Activated naive CD4-positive, alpha-beta T cell treated with anti-CD3 and anti-CD28 coated beads for 36 hours (primary cell): ENCODE measurements at regions not wholly inside any gene's neighbourhood (a gene's known extent, or its start where the extent isn't known, plus 50 kb on each side); places are given as distances from the start of the nearest gene placed in this dataset.
"Not testable (repeated sequence)": the region's sequence is repeated elsewhere in the genome, so short reads cannot be mapped to it uniquely, and the experiment has no call there.

Experiments used
- CTCF ChIA-PET: fragments of 350-600 bp; sonication (Branson Sonifier 250); formaldehyde crosslinking; loops from one replicate; lab custom pipeline; 2021; ENCODE audit warnings: antibody characterized with exemption; lab: Charles Lee
- DNase-seq: peaks from one replicate; pipeline ENCODE4 v3.0.0-alpha.2; 2020
- H3K27ac Mint-ChIP-seq: one replicate; pipeline ENCODE4 v1.8.0; 2021; ENCODE audit warnings: mild to moderate bottlenecking, mixed read lengths
- H3K27me3 Mint-ChIP-seq: one replicate; pipeline ENCODE4 v1.8.0; 2021; ENCODE audit warnings: low read depth, mixed read lengths
- H3K36me3 Mint-ChIP-seq: one replicate; pipeline ENCODE4 v1.8.0; 2021; ENCODE audit warnings: low read depth, mixed read lengths
- H3K4me1 Mint-ChIP-seq: one replicate; pipeline ENCODE4 v1.8.0; 2021; ENCODE audit warnings: low read depth, mixed read lengths
- H3K4me3 Mint-ChIP-seq: one replicate; pipeline ENCODE4 v1.8.0; 2021; ENCODE audit warnings: mild to moderate bottlenecking, moderate library complexity, mixed read lengths
- H3K9me3 Mint-ChIP-seq: one replicate; pipeline ENCODE4 v1.8.0; 2021; ENCODE audit warnings: mixed read lengths
- intact Hi-C: fragments of 100-400 bp; cut with micrococcal nuclease; formaldehyde crosslinking; loops from one replicate; pipeline ENCODE4 v1.15.1; 2023

- Mint-ChIP-seq H3K4me3 (no peak overlapping the region), H3K9me3 (peaks cover 4% of the 10 kb centered on the region), H3K4me1 (no peaks in the 10 kb centered on the region), H3K27me3 (no peaks in the 10 kb centered on the region), H3K27ac (no peak overlapping the region), H3K36me3 (no peaks in the 10 kb centered on the region)
- no peak for DNase-seq
- CTCF ChIA-PET = no interaction called here
- intact Hi-C loops = no loop called here
Observed at GRCh38 chr6:76984572-76984971, 478.7 kb downstream of the HTR1B start.

- Mint-ChIP-seq H3K9me3 (peaks cover 10% of the 10 kb centered on the region), H3K27me3 (no peaks in the 10 kb centered on the region), H3K36me3 (no peaks in the 10 kb centered on the region), H3K4me3 (no peak overlapping the region), H3K4me1 (no peaks in the 10 kb centered on the region), H3K27ac (no peak overlapping the region)
- intact Hi-C loops = no loop called here
- no peak for DNase-seq
- CTCF ChIA-PET = no interaction called here
Observed at GRCh38 chr6:76982476-76983199, 480.7 kb downstream of the HTR1B start.

- CTCF ChIA-PET = interaction anchor here (0.6 kb wide), 1 partner anchor 341 kb away, joined by 3 read pairs; no protein-coding TSS in a partner anchor
- Mint-ChIP-seq H3K4me3 (no peak overlapping the region), H3K36me3 (no peaks in the 10 kb centered on the region), H3K27me3 (no peaks in the 10 kb centered on the region), H3K4me1 (no peaks in the 10 kb centered on the region), H3K27ac (no peak overlapping the region), H3K9me3 (peaks cover 4% of the 10 kb centered on the region)
- intact Hi-C loops = no loop called here
- no peak for DNase-seq
Observed at GRCh38 chr6:76972474-76972873, 490.8 kb downstream of the HTR1B start.

- H3K4me1 Mint-ChIP-seq, H3K27ac Mint-ChIP-seq, DNase-seq, H3K36me3 Mint-ChIP-seq, intact Hi-C loops, H3K4me3 Mint-ChIP-seq, H3K27me3 Mint-ChIP-seq, CTCF ChIA-PET, H3K9me3 Mint-ChIP-seq: not testable (repeated sequence)
Observed at GRCh38 chr6:76959177-76959576, 504.1 kb downstream of the HTR1B start.

GRCh38 chr6:76942203-76942966 lies 520.9 kb downstream of the HTR1B start:
- Mint-ChIP-seq H3K9me3 (peaks cover 6% of the 10 kb centered on the region), H3K4me3 (no peak overlapping the region), H3K4me1 (no peaks in the 10 kb centered on the region), H3K27me3 (no peaks in the 10 kb centered on the region), H3K36me3 (no peaks in the 10 kb centered on the region), H3K27ac (no peak overlapping the region)
- DNase-seq = no peak
- intact Hi-C loops = no loop called here
- CTCF ChIA-PET = no interaction called here

DNA sequence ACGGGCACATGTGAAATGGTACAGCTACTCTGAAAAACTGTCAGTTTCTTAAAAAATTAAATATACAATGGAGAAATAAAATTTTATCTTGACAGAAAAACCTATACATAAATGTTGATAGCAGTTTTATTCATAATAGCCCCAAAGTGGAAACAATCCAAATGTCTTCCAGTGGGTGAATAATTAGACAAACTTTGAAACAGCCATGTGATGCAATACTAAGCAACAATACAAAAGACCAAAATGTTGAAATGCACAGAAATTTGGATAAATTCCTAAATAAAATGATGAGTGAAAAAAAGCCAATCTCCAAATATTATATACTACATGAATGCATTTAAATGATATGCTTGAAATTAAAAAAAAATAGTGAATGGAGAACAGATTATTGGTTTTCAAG lies 523.1 kb downstream of the HTR1B start:
- Mint-ChIP-seq H3K27ac (no peak overlapping the region), H3K36me3 (no peaks in the 10 kb centered on the region), H3K27me3 (no peaks in the 10 kb centered on the region), H3K4me3 (no peak overlapping the region), H3K4me1 (no peaks in the 10 kb centered on the region), H3K9me3 (peaks cover 4% of the 10 kb centered on the region)
- intact Hi-C loops = no loop called here
- CTCF ChIA-PET = no interaction called here
- no peak for DNase-seq

DNA sequence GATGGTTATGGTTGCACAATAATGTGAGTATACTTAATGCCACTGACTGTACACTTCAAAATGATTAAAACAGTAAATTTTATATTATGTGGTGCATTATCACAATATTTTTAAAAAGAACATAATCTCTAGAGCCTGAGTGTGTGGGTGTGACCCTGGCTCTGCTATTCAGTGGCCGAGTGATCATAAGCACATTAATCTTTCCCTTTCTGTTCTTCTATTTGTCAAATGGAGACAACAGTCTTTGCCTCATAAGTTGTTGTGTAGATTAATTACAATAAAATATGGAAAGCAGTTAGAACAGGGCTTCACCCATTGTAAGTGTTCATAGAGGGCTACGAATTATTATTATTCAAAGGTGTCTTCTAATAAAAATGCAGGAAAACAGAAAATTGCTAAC lies 548.6 kb downstream of the HTR1B start:
- Mint-ChIP-seq H3K27me3 (no peaks in the 10 kb centered on the region), H3K9me3 (peaks cover 4% of the 10 kb centered on the region), H3K27ac (no peak overlapping the region), H3K36me3 (no peaks in the 10 kb centered on the region), H3K4me1 (no peaks in the 10 kb centered on the region), H3K4me3 (no peak overlapping the region)
- no peak for DNase-seq
- CTCF ChIA-PET = no interaction called here
- intact Hi-C loops = no loop called here

DNA sequence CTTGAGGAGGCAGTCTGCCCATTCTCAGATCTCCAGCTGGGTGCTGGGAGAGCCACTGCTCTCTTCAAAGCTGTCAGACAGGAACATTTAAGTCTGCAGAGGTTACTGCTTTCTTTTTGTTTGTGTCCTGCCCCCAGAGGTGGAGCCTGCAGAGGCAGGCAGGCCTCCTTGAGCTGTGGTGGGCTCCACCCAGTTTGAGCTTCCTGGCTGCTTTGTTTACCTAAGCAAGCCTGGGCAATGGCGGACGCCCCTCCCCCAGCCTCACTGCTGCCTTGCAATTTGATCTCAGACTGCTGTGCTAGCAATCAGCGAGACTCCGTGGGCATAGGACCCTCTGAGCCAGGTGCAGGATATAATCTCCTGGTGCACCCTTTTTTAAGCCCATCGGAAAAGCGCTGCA lies 557.8 kb downstream of the HTR1B start:
- CTCF ChIA-PET, H3K4me1 Mint-ChIP-seq, H3K36me3 Mint-ChIP-seq, H3K9me3 Mint-ChIP-seq, H3K27ac Mint-ChIP-seq, intact Hi-C loops, H3K27me3 Mint-ChIP-seq, H3K4me3 Mint-ChIP-seq, DNase-seq: not testable (repeated sequence)

DNA sequence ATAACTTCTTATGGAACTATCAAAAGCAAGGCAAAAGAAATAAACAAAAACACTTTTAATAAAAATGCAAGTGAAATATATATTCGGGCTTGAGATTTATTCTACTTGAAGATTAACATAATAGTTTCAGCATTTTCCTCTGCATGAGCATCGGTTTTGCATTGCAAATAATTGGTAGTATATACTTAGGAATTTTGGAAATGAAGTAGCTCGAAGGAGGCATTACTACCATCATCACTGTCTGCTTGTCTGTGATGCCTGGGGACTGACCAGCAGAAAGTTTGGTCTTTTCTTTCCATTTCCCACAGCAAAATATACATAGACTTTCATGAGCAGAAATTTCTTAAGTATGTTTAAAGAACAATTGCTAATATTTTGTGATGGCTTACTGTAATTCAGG lies 570.7 kb downstream of the HTR1B start:
- H3K36me3 Mint-ChIP-seq = no peaks in the 10 kb centered on the region
- H3K4me1 Mint-ChIP-seq = no peaks in the 10 kb centered on the region
- no peak overlapping the region for H3K27ac Mint-ChIP-seq
- no peak for DNase-seq
- no peak overlapping the region for H3K4me3 Mint-ChIP-seq
- H3K27me3 Mint-ChIP-seq = no peaks in the 10 kb centered on the region
- intact Hi-C loops = no loop called here
- peaks cover 15% of the 10 kb centered on the region for H3K9me3 Mint-ChIP-seq
- CTCF ChIA-PET = no interaction called here

GRCh38 chr6:76888351-76888750 lies 574.9 kb downstream of the HTR1B start:
- intact Hi-C loops = no loop called here
- CTCF ChIA-PET = no interaction called here
- Mint-ChIP-seq H3K4me3 (no peak overlapping the region), H3K9me3 (peaks cover 4% of the 10 kb centered on the region), H3K27me3 (no peaks in the 10 kb centered on the region), H3K27ac (no peak overlapping the region), H3K36me3 (no peaks in the 10 kb centered on the region), H3K4me1 (no peaks in the 10 kb centered on the region)
- DNase-seq = no peak

GRCh38 chr6:76886900-76887299 lies 576.4 kb downstream of the HTR1B start:
- Mint-ChIP-seq H3K4me3 (no peak overlapping the region), H3K27me3 (no peaks in the 10 kb centered on the region), H3K9me3 (peaks cover 4% of the 10 kb centered on the region), H3K27ac (no peak overlapping the region), H3K36me3 (no peaks in the 10 kb centered on the region), H3K4me1 (no peaks in the 10 kb centered on the region)
- DNase-seq = no peak
- CTCF ChIA-PET = no interaction called here
- intact Hi-C loops = no loop called here

DNA sequence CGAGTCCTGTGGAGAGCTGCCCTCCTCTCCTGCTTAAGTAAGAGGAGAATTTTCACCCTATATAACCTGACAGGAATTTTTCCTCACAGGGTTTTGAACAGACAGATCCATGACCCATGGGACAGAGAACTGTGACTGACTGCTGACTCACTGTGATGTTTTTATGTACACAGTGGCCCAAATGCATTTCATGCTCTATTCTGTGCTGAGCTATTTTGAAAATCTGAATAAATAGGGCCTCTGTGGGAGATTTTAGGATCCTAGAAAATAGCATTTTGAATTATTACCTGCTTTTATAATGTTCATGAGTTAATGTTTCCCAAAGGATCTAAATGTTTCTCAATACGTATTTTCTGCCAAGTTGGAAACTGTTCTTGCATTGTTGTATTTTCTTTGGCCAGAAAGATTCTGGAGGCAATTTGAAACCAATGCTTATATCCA lies 577.4 kb downstream of the HTR1B start:
- CTCF ChIA-PET = no interaction called here
- intact Hi-C loops = no loop called here
- no peaks in the 10 kb centered on the region for H3K36me3 Mint-ChIP-seq
- no peaks in the 10 kb centered on the region for H3K4me1 Mint-ChIP-seq
- no peak for DNase-seq
- H3K27ac Mint-ChIP-seq = no peak overlapping the region
- H3K4me3 Mint-ChIP-seq = no peak overlapping the region
- H3K9me3 Mint-ChIP-seq = peaks cover 4% of the 10 kb centered on the region
- H3K27me3 Mint-ChIP-seq = no peaks in the 10 kb centered on the region

GRCh38 chr6:76881414-76881813 lies 581.9 kb downstream of the HTR1B start:
- CTCF ChIA-PET = no interaction called here
- intact Hi-C loops = no loop called here
- H3K27ac Mint-ChIP-seq = no peak overlapping the region
- DNase-seq = no peak
- H3K9me3 Mint-ChIP-seq = peaks cover 4% of the 10 kb centered on the region
- no peaks in the 10 kb centered on the region for H3K36me3 Mint-ChIP-seq
- H3K27me3 Mint-ChIP-seq = no peaks in the 10 kb centered on the region
- H3K4me3 Mint-ChIP-seq = no peak overlapping the region
- H3K4me1 Mint-ChIP-seq = no peaks in the 10 kb centered on the region
